Body of pancreas (tissue), 4 donors: ENCODE measurements at regions not wholly inside any gene's neighbourhood (a gene's known extent, or its start where the extent isn't known, plus 50 kb on each side); places are given as distances from the start of the nearest gene placed in this dataset.

Source experiments
- ATAC-seq: fragments of 150-250 bp; one replicate; pipeline ENCODE4 v1.9.1; 2016
- DNase-seq, 4 donors: peaks; one replicate each; pipeline ENCODE4 v3.0.0-alpha.2; 2019
- H3K27ac ChIP-seq, 4 donors: fragments of 200-600 bp; sonication (generic); 1 replicate in 3 of 4; 2 replicates in 1 of 4; pipeline versions ENCODE4 v1.5.1 to v1.6.1; 2016 to 2019; ENCODE audit warnings: mild to moderate bottlenecking in 1 of 4, mixed read lengths in 1 of 4, moderate library complexity in 1 of 4
- H3K27me3 ChIP-seq, 2 donors: fragments of 200-600 bp; sonication (generic); one replicate each; pipeline ENCODE4 v1.6.0; 2016; ENCODE audit warnings: mild to moderate bottlenecking in 1 of 2
- H3K36me3 ChIP-seq, 2 donors: fragments of 200-600 bp; sonication (generic); replicated peaks in 1 of 2; 2 replicates each; pipeline ENCODE4 v1.5.1; 2016; ENCODE audit warnings: low read depth in 2 of 2; ENCODE audit not compliant: insufficient read depth in 1 of 2
- H3K4me1 ChIP-seq: fragments of 200-600 bp; sonication (generic); one replicate; pipeline ENCODE4 v1.6.0; 2016
- H3K4me3 ChIP-seq, 2 donors: fragments of 200-600 bp; sonication (generic); 1 replicate in 1 of 2; 2 replicates in 1 of 2; pipeline ENCODE4 v1.5.1; 2016 to 2019
- H3K9me3 ChIP-seq, 3 donors: fragments of 200-600 bp; sonication (generic); 1 replicate in 2 of 3; 2 replicates in 1 of 3; pipeline ENCODE4 v1.5.1; 2016
- CTCF ChIP-seq, 7 experiments: fragments of 450-650 bp in 4 of 7; fragments of 200-600 bp in 3 of 7; sonication (generic) in 3 of 7; IDR thresholded peaks; one replicate each; pipeline ENCODE4 v1.5.1; 2016 to 2019; ENCODE audit warnings: antibody characterized with exemption in 7 of 7
- POLR2A ChIP-seq, 3 donors: fragments of 450-650 bp; IDR thresholded peaks; one replicate each; pipeline ENCODE4 v1.6.1; 2016; ENCODE audit warnings: antibody characterized with exemption in 3 of 3, mild to moderate bottlenecking in 2 of 3
- WGBS, 2 donors: methylation state at CpG; one replicate each; pipeline ENCODE4 v1.1.5; 2017; 5-methylcytosine and 5-hydroxymethylcytosine counted together
- intact Hi-C: fragments of 100-400 bp; cut with DNase I; formaldehyde crosslinking; loops from one replicate; pipeline ENCODE4 v1.15.1; 2023

DNA sequence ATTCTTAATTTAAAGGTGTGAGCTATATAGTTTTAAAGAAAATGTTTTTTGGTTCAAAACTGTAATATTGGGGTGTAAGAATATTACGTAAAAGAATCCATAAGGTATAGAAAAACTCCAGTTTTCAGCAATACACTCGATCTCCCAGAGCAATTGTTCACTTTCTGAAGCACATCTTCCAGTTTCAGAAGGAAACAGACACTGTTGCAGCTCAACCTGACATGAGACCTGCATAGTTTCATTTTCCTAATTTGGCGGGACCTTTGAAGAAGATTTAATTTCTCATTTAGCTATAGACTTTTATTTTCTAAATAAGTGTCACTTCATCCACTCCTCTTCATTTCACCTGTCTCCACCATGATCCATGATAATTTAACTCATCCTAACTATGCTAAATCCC is 281.5 kb downstream of the HTR1B start:
- no peaks in the 10 kb centered on the region for H3K27me3 ChIP-seq
- H3K4me3 ChIP-seq: no peak overlapping the region
- WGBS, 2 donors: 80 to 82% methylated on average over 3 of the region's 3 CpGs
- intact Hi-C loops: no loop called here
- H3K36me3 ChIP-seq: no peaks in the 10 kb centered on the region
- H3K27ac ChIP-seq: no peak overlapping the region
- H3K4me1 ChIP-seq: no peaks in the 10 kb centered on the region
- ATAC-seq (no peak), DNase-seq (no peak)
- TF ChIP-seq POLR2A (IDR thresholded peaks at IDR 0.05) (no peak), CTCF (IDR thresholded peaks at IDR 0.05) (no peak)
- H3K9me3 ChIP-seq: no peaks in the 10 kb centered on the region

- intact Hi-C loops: no loop called here
- DNase-seq: no peak
- no peak for ATAC-seq
- Histone ChIP-seq H3K4me3 (no peak overlapping the region), H3K4me1 (no peaks in the 10 kb centered on the region), H3K27ac (no peak overlapping the region), H3K36me3 (no peaks in the 10 kb centered on the region), H3K27me3 (no peaks in the 10 kb centered on the region), H3K9me3 (no peaks in the 10 kb centered on the region)
- TF ChIP-seq POLR2A (IDR thresholded peaks at IDR 0.05): no peak
- no peak for TF ChIP-seq CTCF (IDR thresholded peaks at IDR 0.05)
- 42 to 47% methylated on average over 3 of the region's 3 CpGs for WGBS, 2 donors
Measured at GRCh38 chr6:77180326-77180725, 283.0 kb downstream of the HTR1B start.

GRCh38 chr6:77178821-77179220 is 284.5 kb downstream of the HTR1B start:
- no peaks in the 10 kb centered on the region for H3K9me3 ChIP-seq
- H3K4me3 ChIP-seq: no peak overlapping the region
- no peak for ATAC-seq
- intact Hi-C loops: no loop called here
- no peaks in the 10 kb centered on the region for H3K27me3 ChIP-seq
- H3K36me3 ChIP-seq: no peaks in the 10 kb centered on the region
- no peak for DNase-seq
- WGBS, 2 donors: 69 to 73% methylated on average over 2 of the region's 2 CpGs
- no peaks in the 10 kb centered on the region for H3K4me1 ChIP-seq
- no peak for TF ChIP-seq CTCF (IDR thresholded peaks at IDR 0.05)
- TF ChIP-seq POLR2A (IDR thresholded peaks at IDR 0.05): no peak
- H3K27ac ChIP-seq: no peak overlapping the region

DNA sequence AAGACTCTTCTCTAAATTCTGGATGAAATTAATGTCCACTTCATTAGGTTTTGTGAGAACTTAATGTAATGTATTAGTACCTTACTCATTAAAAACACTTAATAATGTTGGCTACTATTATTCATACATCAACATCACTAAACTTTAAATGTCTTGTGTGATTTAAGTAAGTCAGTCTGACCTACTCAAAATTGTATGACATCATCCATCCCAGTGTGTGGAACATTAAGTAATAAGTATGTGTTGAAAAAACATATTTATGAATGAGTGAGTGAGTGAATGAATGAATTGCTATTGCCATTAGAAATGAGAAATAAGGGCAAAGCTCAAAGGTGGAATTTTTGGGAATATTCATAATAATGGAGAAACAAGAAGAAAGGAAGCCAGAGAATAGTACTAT is 285.8 kb downstream of the HTR1B start:
- TF ChIP-seq CTCF (IDR thresholded peaks at IDR 0.05): no peak
- no peak for TF ChIP-seq POLR2A (IDR thresholded peaks at IDR 0.05)
- intact Hi-C loops: no loop called here
- Histone ChIP-seq H3K27me3 (no peaks in the 10 kb centered on the region), H3K27ac (no peak overlapping the region), H3K9me3 (no peaks in the 10 kb centered on the region), H3K36me3 (no peaks in the 10 kb centered on the region), H3K4me1 (no peaks in the 10 kb centered on the region), H3K4me3 (no peak overlapping the region)
- ATAC-seq (no peak), DNase-seq (no peak)

- no peak overlapping the region for H3K4me3 ChIP-seq
- WGBS, 2 donors: 62 to 71% methylated on average over 4 to 7 of the region's 7 CpGs
- TF ChIP-seq POLR2A (IDR thresholded peaks at IDR 0.05) (no peak), CTCF (IDR thresholded peaks at IDR 0.05) (no peak)
- H3K36me3 ChIP-seq: no peaks in the 10 kb centered on the region
- H3K4me1 ChIP-seq: no peaks in the 10 kb centered on the region
- no peaks in the 10 kb centered on the region for H3K27me3 ChIP-seq
- intact Hi-C loops: no loop called here
- H3K9me3 ChIP-seq: no peaks in the 10 kb centered on the region
- H3K27ac ChIP-seq: no peak overlapping the region
- no peak for DNase-seq
- ATAC-seq: no peak
Measured at GRCh38 chr6:77173472-77174074, 289.7 kb downstream of the HTR1B start.
